H1 (cell line): ENCODE measurements at regions not wholly inside any gene's neighbourhood (a gene's known extent, or its start where the extent isn't known, plus 50 kb on each side); places are given as distances from the start of the nearest gene placed in this dataset.

Source experiments
- CTCF ChIA-PET: fragments of 300-600 bp; sonication (Branson Sonifier 250); formaldehyde crosslinking; loops from one replicate; lab custom pipeline; 2021; ENCODE audit not compliant: partially characterized antibody; lab: Charles Lee
- POLR2A ChIA-PET: fragments of 300-600 bp; sonication (Branson Sonifier 250); formaldehyde crosslinking; loops from one replicate; lab custom pipeline; 2021; ENCODE audit warnings: inconsistent platforms; ENCODE audit not compliant: partially characterized antibody; lab: Charles Lee
- DNase-seq, 2 experiments: peaks; one replicate each; pipeline versions ENCODE4 v3.0.0 to v3.0.0-alpha.2; 2010 to 2022; ENCODE audit warnings: low spot score in 2 of 2, low read depth in 1 of 2, mixed read lengths in 1 of 2
- FAIRE-seq: peaks from 2 replicates; lab custom pipeline; 2011; peaks lifted over from hg19 to GRCh38; lab: Jason Lieb, UNC
- H2AFZ ChIP-seq: 2 replicates; pipeline ENCODE4 v1.8.1; 2012; ENCODE audit warnings: low read length, inconsistent platforms
- H2AK5ac ChIP-seq: 2 replicates; pipeline ENCODE4 v1.6.1; 2013; ENCODE audit warnings: low read depth, low read length
- H2BK120ac ChIP-seq: replicated peaks from 2 replicates; pipeline ENCODE3; 2013; ENCODE audit warnings: low read depth, low read length, inconsistent platforms
- H2BK12ac ChIP-seq: 2 replicates; pipeline ENCODE4 v1.6.1; 2013; ENCODE audit warnings: low read depth, low read length
- H2BK15ac ChIP-seq: 2 replicates; pipeline ENCODE4 v1.6.1; 2013; ENCODE audit warnings: low read length
- H2BK20ac ChIP-seq: 2 replicates; pipeline ENCODE4 v1.6.1; 2013; ENCODE audit warnings: low read length
- H2BK5ac ChIP-seq: 2 replicates; pipeline ENCODE4 v1.6.1; 2013; ENCODE audit warnings: low read depth, low read length
- H3K14ac ChIP-seq: 2 replicates; pipeline ENCODE4 v1.6.1; 2013; ENCODE audit warnings: inconsistent platforms; ENCODE audit not compliant: insufficient read length
- H3K18ac ChIP-seq: 2 replicates; pipeline ENCODE4 v1.6.1; 2013; ENCODE audit warnings: low read length; ENCODE audit errors: extremely low read depth
- H3K23ac ChIP-seq: 2 replicates; pipeline ENCODE4 v1.6.1; 2013; ENCODE audit warnings: inconsistent platforms; ENCODE audit not compliant: insufficient read length
- H3K23me2 ChIP-seq: 2 replicates; pipeline ENCODE4 v1.6.1; 2013; ENCODE audit warnings: low read depth, low read length
- H3K27ac ChIP-seq: 2 replicates; pipeline ENCODE4 v1.6.1; 2011; ENCODE audit warnings: low read depth, low read length, inconsistent platforms
- H3K27me3 ChIP-seq, 4 experiments: replicated peaks in 1 of 4; 1 replicate in 1 of 4; 2 replicates in 3 of 4; pipeline versions ENCODE4 v1.6.1 to v1.8.1; 2011 to 2013; ENCODE audit warnings: low read length in 3 of 4, mild to moderate bottlenecking in 3 of 4, inconsistent platforms in 2 of 4, mixed read lengths in 2 of 4, moderate library complexity in 1 of 4; ENCODE audit not compliant: control insufficient read depth in 3 of 4, insufficient read depth in 3 of 4; ENCODE audit errors: extremely low read depth in 1 of 4
- H3K36me3 ChIP-seq, 4 experiments: 2 replicates each; pipeline versions ENCODE4 v1.6.1 to v1.8.1; 2011 to 2013; ENCODE audit warnings: mild to moderate bottlenecking in 4 of 4, low read length in 3 of 4, moderate library complexity in 2 of 4, control low read depth in 1 of 4, inconsistent platforms in 1 of 4; ENCODE audit not compliant: insufficient read depth in 4 of 4, control insufficient read depth in 2 of 4
- H3K4ac ChIP-seq: replicated peaks from 2 replicates; pipeline ENCODE3; 2013; ENCODE audit warnings: low read length, low read depth, mixed read lengths, inconsistent platforms; ENCODE audit not compliant: insufficient read length
- H3K4me1 ChIP-seq, 4 experiments: replicated peaks in 1 of 4; 1 replicate in 1 of 4; 2 replicates in 3 of 4; pipeline versions ENCODE4 v1.6.1 to v1.8.1; 2011 to 2013; ENCODE audit warnings: low read length in 3 of 4, inconsistent platforms in 2 of 4, mixed read lengths in 1 of 4; ENCODE audit not compliant: insufficient read depth in 4 of 4, control insufficient read depth in 3 of 4
- H3K4me2 ChIP-seq, 2 experiments: 2 replicates each; pipeline versions ENCODE4 v1.6.1 to v1.8.1; 2011 to 2013; ENCODE audit warnings: low read depth in 2 of 2, low read length in 2 of 2, control low read depth in 1 of 2, inconsistent platforms in 1 of 2, mild to moderate bottlenecking in 1 of 2; ENCODE audit not compliant: insufficient read depth in 1 of 2
- H3K4me3 ChIP-seq, 4 experiments: fragments of 200-600, 300-600 bp in 1 of 4; sonication (generic), shearing (Covaris generic), sonication (Bioruptor Twin) in 1 of 4; 2 replicates each; pipeline versions ENCODE4 v1.5.1 to v1.8.1; 2011 to 2016; ENCODE audit warnings: low read length in 4 of 4, low read depth in 3 of 4, control low read depth in 2 of 4, inconsistent platforms in 2 of 4, mild to moderate bottlenecking in 2 of 4, mixed read lengths in 1 of 4, moderate library complexity in 1 of 4; ENCODE audit not compliant: insufficient read depth in 2 of 4; ENCODE audit errors: extremely low read depth in 1 of 4
- H3K56ac ChIP-seq: replicated peaks from 2 replicates; pipeline ENCODE3; 2013; ENCODE audit warnings: low read depth, mild to moderate bottlenecking, mixed read lengths, low read length, inconsistent platforms; ENCODE audit not compliant: insufficient read length
- H3K79me1 ChIP-seq: 2 replicates; pipeline ENCODE4 v1.6.1; 2013; ENCODE audit warnings: low read depth, low read length, control low read depth
- H3K79me2 ChIP-seq, 2 experiments: 2 replicates each; pipeline versions ENCODE4 v1.6.1 to v1.8.1; 2012 to 2013; ENCODE audit warnings: low read length in 2 of 2, mild to moderate bottlenecking in 2 of 2, inconsistent platforms in 1 of 2; ENCODE audit not compliant: insufficient read depth in 2 of 2, control insufficient read depth in 1 of 2
- H3K9ac ChIP-seq, 4 experiments: replicated peaks in 1 of 4; 1 replicate in 1 of 4; 2 replicates in 3 of 4; pipeline versions ENCODE4 v1.6.1 to v1.8.1; 2011 to 2013; ENCODE audit warnings: low read depth in 3 of 4, low read length in 3 of 4, control low read depth in 2 of 4, mild to moderate bottlenecking in 2 of 4, moderate library complexity in 2 of 4, inconsistent platforms in 1 of 4; ENCODE audit errors: extremely low read depth in 1 of 4
- H3K9me3 ChIP-seq, 2 experiments: 2 replicates each; pipeline versions ENCODE4 v1.6.1 to v1.8.1; 2012 to 2013; ENCODE audit warnings: mild to moderate bottlenecking in 2 of 2, moderate library complexity in 2 of 2, control low read depth in 1 of 2, inconsistent platforms in 1 of 2, low read depth in 1 of 2, low read length in 1 of 2, mixed read lengths in 1 of 2; ENCODE audit not compliant: insufficient read depth in 2 of 2
- H4K20me1 ChIP-seq, 2 experiments: replicated peaks in 1 of 2; 2 replicates each; pipeline versions ENCODE3 to v1.8.1; 2011 to 2013; ENCODE audit warnings: inconsistent platforms in 2 of 2, low read length in 2 of 2, mild to moderate bottlenecking in 1 of 2; ENCODE audit not compliant: insufficient read depth in 2 of 2, control insufficient read depth in 1 of 2
- H4K5ac ChIP-seq: 2 replicates; pipeline ENCODE4 v1.6.1; 2013; ENCODE audit warnings: low read length, low read depth, mixed read lengths, inconsistent platforms; ENCODE audit not compliant: insufficient read length
- H4K8ac ChIP-seq: 2 replicates; pipeline ENCODE4 v1.8.0; 2013; ENCODE audit warnings: mild to moderate bottlenecking, moderate library complexity, low read length, inconsistent platforms; ENCODE audit not compliant: insufficient read depth; ENCODE audit errors: extremely low read depth
- H4K91ac ChIP-seq: replicated peaks from 2 replicates; pipeline ENCODE3; 2013; ENCODE audit warnings: low read length, mixed read lengths, inconsistent platforms; ENCODE audit not compliant: insufficient read length
- CTBP2 ChIP-seq: IDR thresholded peaks from 2 replicates; pipeline ENCODE4 v1.7.0; 2011; ENCODE audit warnings: borderline replicate concordance, mild to moderate bottlenecking, moderate library complexity, mixed read lengths, low read length; ENCODE audit not compliant: insufficient read depth, insufficient read length
- CTCF ChIP-seq, 3 experiments: IDR thresholded peaks; 1 replicate in 2 of 3; 2 replicates in 1 of 3; pipeline versions ENCODE4 v1.5.1 to v1.6.1; 2011; ENCODE audit warnings: low read length in 3 of 3, mild to moderate bottlenecking in 3 of 3, inconsistent platforms in 2 of 3, low read depth in 1 of 3, moderate library complexity in 1 of 3; ENCODE audit not compliant: insufficient read depth in 1 of 3; ENCODE audit errors: control extremely low read depth in 1 of 3
- EZH2 ChIP-seq: fragments of 200-600 bp; sonication (generic); IDR thresholded peaks from 2 replicates; pipeline ENCODE4 v1.7.1; 2012; ENCODE audit warnings: low read depth, mild to moderate bottlenecking, moderate library complexity, low read length, inconsistent platforms; ENCODE audit not compliant: severe bottlenecking
- HDAC2 ChIP-seq, 2 experiments: fragments of 300-600 bp in 1 of 2; sonication (generic) in 1 of 2; IDR thresholded peaks; 2 replicates each; pipeline ENCODE4 v1.6.1; 2011 to 2012; ENCODE audit warnings: low read depth in 2 of 2, low read length in 2 of 2, mild to moderate bottlenecking in 2 of 2, moderate library complexity in 2 of 2, borderline replicate concordance in 1 of 2, inconsistent platforms in 1 of 2
- JUND ChIP-seq: IDR thresholded peaks from 2 replicates; pipeline ENCODE4 v1.6.1; 2011; ENCODE audit warnings: mild to moderate bottlenecking, improper control_type of control experiment, low read length
- KDM5A ChIP-seq: fragments of 200-600 bp; IDR thresholded peaks from 2 replicates; pipeline ENCODE4 v1.7.1; 2012; ENCODE audit warnings: mild to moderate bottlenecking, low read length, inconsistent platforms, mixed read lengths
- SIRT6 ChIP-seq: IDR thresholded peaks from one replicate; pipeline ENCODE4 v1.7.1; 2012; ENCODE audit warnings: low read length, inconsistent platforms
- SP1 ChIP-seq: IDR thresholded peaks from 2 replicates; pipeline ENCODE4 v1.6.1; 2011; ENCODE audit warnings: low read depth, low read length
- TAF7 ChIP-seq: optimal IDR thresholded peaks from 2 replicates; pipeline ENCODE3; 2011; ENCODE audit warnings: low read depth, mild to moderate bottlenecking, inconsistent platforms, low read length, moderate library complexity, borderline replicate concordance
- WGBS, 2 experiments: shearing (Covaris generic) in 1 of 2; methylation state at CpG; one replicate each; pipeline versions ENCODE4 v1.1.6 to v1.1.7; 2013 to 2015; ENCODE audit warnings: low lambda C conversion rate in 2 of 2, mixed read lengths in 2 of 2, inconsistent platforms in 1 of 2, low coverage in 1 of 2, missing lambda C conversion rate in 1 of 2; ENCODE audit not compliant: insufficient replicate concordance in 2 of 2, insufficient coverage in 1 of 2, insufficient read length in 1 of 2; ENCODE audit errors: extremely low coverage in 1 of 2, missing lambda C conversion rate in 1 of 2; 5-methylcytosine and 5-hydroxymethylcytosine counted together

GRCh38 chr3:159522276-159522675 lies 466.4 kb upstream of the IL12A start:
- no peak for FAIRE-seq
- H3K9me3 ChIP-seq = no peaks in the 10 kb centered on the region
- no peak overlapping the region for H2AFZ ChIP-seq
- no peak for DNase-seq
- H2BK120ac ChIP-seq = no peak overlapping the region
- no peak overlapping the region for H3K9ac ChIP-seq
- WGBS, 2 experiments = 91% methylated on average over 3 of the region's 3 CpGs; no CpG with 5 or more reads in 1 of the 2 experiments
- H3K79me1 ChIP-seq = no peaks in the 10 kb centered on the region
- H2BK15ac ChIP-seq = no peak overlapping the region
- no peak overlapping the region for H2BK5ac ChIP-seq
- no peaks in the 10 kb centered on the region for H3K4me1 ChIP-seq
- no peak overlapping the region for H2AK5ac ChIP-seq
- ChIA-PET POLR2A (no interaction called here), CTCF (no interaction called here)
- no peak overlapping the region for H3K18ac ChIP-seq
- no peak overlapping the region for H4K8ac ChIP-seq
- H2BK20ac ChIP-seq = no peak overlapping the region
- H2BK12ac ChIP-seq = no peak overlapping the region
- H3K36me3 ChIP-seq = no peaks in the 10 kb centered on the region
- H4K91ac ChIP-seq = no peak overlapping the region
- no peaks in the 10 kb centered on the region for H3K23me2 ChIP-seq
- no peak overlapping the region for H3K14ac ChIP-seq
- H4K20me1 ChIP-seq = no peaks in the 10 kb centered on the region
- no peaks in the 10 kb centered on the region for H3K79me2 ChIP-seq
- H3K23ac ChIP-seq = no peak overlapping the region
- H3K4me3 ChIP-seq = no peak overlapping the region
- H3K27me3 ChIP-seq = no peaks in the 10 kb centered on the region
- no peak overlapping the region for H3K4ac ChIP-seq
- no peak overlapping the region for H3K27ac ChIP-seq
- H3K56ac ChIP-seq = no peak overlapping the region
- TF ChIP-seq KDM5A (no peak), TAF7 (no peak), CTCF (IDR thresholded peaks at IDR 0.05; ENCODE audit: control extremely low read depth in 1 of 3, insufficient read depth in 1 of 3, low read depth in 1 of 3, low read length in 3 of 3) (no peak), EZH2 (no peak), HDAC2 (IDR thresholded peaks at IDR 0.05; ENCODE audit: borderline replicate concordance in 1 of 2, low read depth in 2 of 2, low read length in 2 of 2) (no peak), JUND (no peak), SP1 (no peak), CTBP2 (no peak), SIRT6 (no peak)
- H4K5ac ChIP-seq = no peak overlapping the region
- no peak overlapping the region for H3K4me2 ChIP-seq
